ENCODE measurements at regions not wholly inside any gene's neighbourhood (a gene's known extent, or its start where the extent isn't known, plus 50 kb on each side); places are given as distances from the start of the nearest gene placed in this dataset.

DNA sequence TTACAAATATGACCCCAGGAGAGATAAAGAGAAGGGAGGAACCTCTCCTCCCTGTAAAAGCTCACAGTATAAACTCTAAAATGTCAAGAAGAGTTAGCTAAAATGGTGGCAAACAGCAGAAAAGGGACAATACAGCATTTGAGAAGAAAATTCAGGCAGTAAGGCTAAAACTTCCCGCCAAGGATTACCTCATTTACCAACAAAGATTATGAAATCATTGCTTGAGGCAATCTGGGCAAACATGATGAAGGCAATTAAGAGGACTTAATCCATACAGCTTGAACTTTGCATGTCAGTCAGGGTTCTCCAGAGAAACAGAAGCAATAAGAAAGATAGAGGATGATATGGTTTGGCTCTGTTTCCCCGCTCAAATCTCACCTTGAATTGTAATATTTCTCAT lies 81.4 kb downstream of the CMPK2 start:
- Histone ChIP-seq H2AFZ (ENCODE audit: low read depth, low read length) (no peak overlapping the region), H3K27me3 (ENCODE audit: insufficient read depth, low read depth, low read length) (no peaks in the 10 kb centered on the region), H3K27ac (ENCODE audit: low read length) (no peak overlapping the region), H3F3A (ENCODE audit: insufficient read depth, low read length, poor library complexity, severe bottlenecking) (no peaks in the 10 kb centered on the region), H3K4me2 (ENCODE audit: low read length) (no peak overlapping the region), H3K9me3 (ENCODE audit: low read length) (no peaks in the 10 kb centered on the region), H4K20me1 (ENCODE audit: insufficient read depth) (no peaks in the 10 kb centered on the region), H3K9ac (ENCODE audit: low read length) (no peak overlapping the region), H3K36me3 (ENCODE audit: insufficient read depth, low read length) (no peaks in the 10 kb centered on the region), H3K79me2 (replicated peaks; ENCODE audit: insufficient read depth, low read length) (no peaks in the 10 kb centered on the region), H3K9me2 (ENCODE audit: insufficient read depth, low read length) (no peaks in the 10 kb centered on the region), H3K4me3 (ENCODE audit: low read length) (no peak overlapping the region)
- TF ChIP-seq RAD21 (conservative IDR thresholded peaks at IDR 0.05): no peak
- TF ChIP-seq SMC3 (conservative IDR thresholded peaks at IDR 0.05; ENCODE audit: poor library complexity): no peak
- no peak for TF ChIP-seq TAF1 (IDR thresholded peaks at IDR 0.05; ENCODE audit: low read depth)
- TF ChIP-seq, protein P1, sequence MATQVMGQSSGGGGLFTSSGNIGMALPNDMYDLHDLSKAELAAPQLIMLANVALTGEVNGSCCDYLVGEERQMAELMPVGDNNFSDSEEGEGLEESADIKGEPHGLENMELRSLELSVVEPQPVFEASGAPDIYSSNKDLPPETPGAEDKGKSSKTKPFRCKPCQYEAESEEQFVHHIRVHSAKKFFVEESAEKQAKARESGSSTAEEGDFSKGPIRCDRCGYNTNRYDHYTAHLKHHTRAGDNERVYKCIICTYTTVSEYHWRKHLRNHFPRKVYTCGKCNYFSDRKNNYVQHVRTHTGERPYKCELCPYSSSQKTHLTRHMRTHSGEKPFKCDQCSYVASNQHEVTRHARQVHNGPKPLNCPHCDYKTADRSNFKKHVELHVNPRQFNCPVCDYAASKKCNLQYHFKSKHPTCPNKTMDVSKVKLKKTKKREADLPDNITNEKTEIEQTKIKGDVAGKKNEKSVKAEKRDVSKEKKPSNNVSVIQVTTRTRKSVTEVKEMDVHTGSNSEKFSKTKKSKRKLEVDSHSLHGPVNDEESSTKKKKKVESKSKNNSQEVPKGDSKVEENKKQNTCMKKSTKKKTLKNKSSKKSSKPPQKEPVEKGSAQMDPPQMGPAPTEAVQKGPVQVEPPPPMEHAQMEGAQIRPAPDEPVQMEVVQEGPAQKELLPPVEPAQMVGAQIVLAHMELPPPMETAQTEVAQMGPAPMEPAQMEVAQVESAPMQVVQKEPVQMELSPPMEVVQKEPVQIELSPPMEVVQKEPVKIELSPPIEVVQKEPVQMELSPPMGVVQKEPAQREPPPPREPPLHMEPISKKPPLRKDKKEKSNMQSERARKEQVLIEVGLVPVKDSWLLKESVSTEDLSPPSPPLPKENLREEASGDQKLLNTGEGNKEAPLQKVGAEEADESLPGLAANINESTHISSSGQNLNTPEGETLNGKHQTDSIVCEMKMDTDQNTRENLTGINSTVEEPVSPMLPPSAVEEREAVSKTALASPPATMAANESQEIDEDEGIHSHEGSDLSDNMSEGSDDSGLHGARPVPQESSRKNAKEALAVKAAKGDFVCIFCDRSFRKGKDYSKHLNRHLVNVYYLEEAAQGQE (IDR thresholded peaks at IDR 0.05; ENCODE audit: borderline replicate concordance): no peak

DNA sequence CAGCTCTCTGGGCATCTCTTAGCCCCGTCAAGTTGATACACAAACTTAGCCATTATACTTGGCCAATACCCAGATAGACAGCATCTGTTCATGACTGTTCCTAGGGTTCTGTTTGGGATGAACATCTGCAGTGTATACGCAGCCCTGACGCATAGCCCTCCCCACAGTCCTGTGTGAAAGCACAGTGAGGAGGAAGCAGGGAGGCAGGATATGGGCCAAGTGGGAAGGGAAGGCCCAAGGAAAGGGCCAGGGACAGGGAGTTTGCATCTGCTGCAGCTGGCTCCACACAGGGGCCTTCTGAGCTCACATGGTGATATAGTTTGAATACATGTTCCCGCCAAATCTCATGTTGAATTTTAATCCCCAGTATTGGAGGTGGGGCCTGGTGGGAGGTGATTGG lies 80.2 kb downstream of the CMPK2 start:
- no peak overlapping the region for H3K9ac ChIP-seq (ENCODE audit: low read length)
- no peak overlapping the region for H2AFZ ChIP-seq (ENCODE audit: low read depth, low read length)
- H3K4me2 ChIP-seq (ENCODE audit: low read length): no peak overlapping the region
- H3K4me3 ChIP-seq (ENCODE audit: low read length): no peak overlapping the region
- no peaks in the 10 kb centered on the region for H3K36me3 ChIP-seq (ENCODE audit: insufficient read depth, low read length)
- no peaks in the 10 kb centered on the region for H3F3A ChIP-seq (ENCODE audit: insufficient read depth, low read length, poor library complexity, severe bottlenecking)
- H3K9me2 ChIP-seq (ENCODE audit: insufficient read depth, low read length): no peaks in the 10 kb centered on the region
- H3K27ac ChIP-seq (ENCODE audit: low read length): no peak overlapping the region
- H3K27me3 ChIP-seq (ENCODE audit: insufficient read depth, low read depth, low read length): no peaks in the 10 kb centered on the region
- H3K79me2 ChIP-seq (replicated peaks; ENCODE audit: insufficient read depth, low read length): no peaks in the 10 kb centered on the region
- no peaks in the 10 kb centered on the region for H4K20me1 ChIP-seq (ENCODE audit: insufficient read depth)
- H3K9me3 ChIP-seq (ENCODE audit: low read length): no peaks in the 10 kb centered on the region
- TF ChIP-seq MXI1 (conservative IDR thresholded peaks at IDR 0.05; ENCODE audit: poor library complexity, severe bottlenecking) (no peak), POLR2AphosphoS5 (IDR thresholded peaks at IDR 0.05) (no peak), RAD21 (conservative IDR thresholded peaks at IDR 0.05) (no peak), SMC3 (conservative IDR thresholded peaks at IDR 0.05; ENCODE audit: poor library complexity) (no peak), EZH2 (IDR thresholded peaks at IDR 0.05; ENCODE audit: borderline replicate concordance, insufficient read depth, low read length, poor library complexity, severe bottlenecking) (no peak), TAF1 (IDR thresholded peaks at IDR 0.05; ENCODE audit: low read depth) (no peak), EP300 (conservative IDR thresholded peaks at IDR 0.05; ENCODE audit: poor library complexity, severe bottlenecking) (no peak)
- TF ChIP-seq, protein P1 (IDR thresholded peaks at IDR 0.05; ENCODE audit: borderline replicate concordance): no peak
- TF ChIP-seq, protein P2, sequence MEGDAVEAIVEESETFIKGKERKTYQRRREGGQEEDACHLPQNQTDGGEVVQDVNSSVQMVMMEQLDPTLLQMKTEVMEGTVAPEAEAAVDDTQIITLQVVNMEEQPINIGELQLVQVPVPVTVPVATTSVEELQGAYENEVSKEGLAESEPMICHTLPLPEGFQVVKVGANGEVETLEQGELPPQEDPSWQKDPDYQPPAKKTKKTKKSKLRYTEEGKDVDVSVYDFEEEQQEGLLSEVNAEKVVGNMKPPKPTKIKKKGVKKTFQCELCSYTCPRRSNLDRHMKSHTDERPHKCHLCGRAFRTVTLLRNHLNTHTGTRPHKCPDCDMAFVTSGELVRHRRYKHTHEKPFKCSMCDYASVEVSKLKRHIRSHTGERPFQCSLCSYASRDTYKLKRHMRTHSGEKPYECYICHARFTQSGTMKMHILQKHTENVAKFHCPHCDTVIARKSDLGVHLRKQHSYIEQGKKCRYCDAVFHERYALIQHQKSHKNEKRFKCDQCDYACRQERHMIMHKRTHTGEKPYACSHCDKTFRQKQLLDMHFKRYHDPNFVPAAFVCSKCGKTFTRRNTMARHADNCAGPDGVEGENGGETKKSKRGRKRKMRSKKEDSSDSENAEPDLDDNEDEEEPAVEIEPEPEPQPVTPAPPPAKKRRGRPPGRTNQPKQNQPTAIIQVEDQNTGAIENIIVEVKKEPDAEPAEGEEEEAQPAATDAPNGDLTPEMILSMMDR (IDR thresholded peaks at IDR 0.05; ENCODE audit: poor library complexity, severe bottlenecking): no peak

Data from neural cell (in vitro differentiated cells).